K562 (cell line): ENCODE measurements at regions not wholly inside any gene's neighbourhood (a gene's known extent, or its start where the extent isn't known, plus 50 kb on each side); places are given as distances from the start of the nearest gene placed in this dataset.

ENCODE experiments used
- ATAC-seq: fragments of 200-7000 bp; cut with Tn5 transposase; 3 replicates; pipeline ENCODE4 v1.9.1; 2020; ENCODE audit warnings: moderate library complexity
- BruUV-seq: library from RNA; stranded (reverse); fragments of 400-500 nt; replicated peaks from 2 replicates; lab custom pipeline; 2021; lab: Mats Ljungman, UMichigan
- CTCF ChIA-PET: fragments of 300-600 bp; formaldehyde crosslinking; extraction: SDS; loops from one replicate; lab custom pipeline; 2021; ENCODE audit warnings: low intra/inter-chr PET ratio; lab: Yijun Ruan, JAX
- POLR2A ChIA-PET: fragments of 300-600, 350-650 bp; sonication (Branson Sonifier 250); formaldehyde crosslinking; extraction: SDS; loops from one replicate; lab custom pipeline; 2021; ENCODE audit warnings: antibody characterized with exemption, inconsistent platforms; lab: Yijun Ruan, JAX
- DNase-seq, 4 experiments: peaks; one replicate each; pipeline versions ENCODE4 v3.0.0 to v3.0.0-alpha.2; 2011 to 2018; ENCODE audit warnings: low spot score in 3 of 4, mixed read lengths in 3 of 4; ENCODE audit errors: extremely low read depth in 1 of 4
- FAIRE-seq: peaks from 2 replicates; lab custom pipeline; 2011; peaks lifted over from hg19 to GRCh38; lab: Jason Lieb, UNC
- H2AFZ ChIP-seq: 2 replicates; pipeline ENCODE4 v1.6.0; 2011; ENCODE audit warnings: low read depth, low read length, control low read depth, inconsistent platforms
- H3K27ac ChIP-seq: fragments of 200-600 bp; 3 replicates; pipeline ENCODE4 v1.8.0; 2011; ENCODE audit warnings: low read depth, mild to moderate bottlenecking, control low read depth, inconsistent platforms, low read length, moderate library complexity, mixed read lengths; ENCODE audit errors: extremely low read depth
- H3K27me3 ChIP-seq, 2 experiments: fragments of 300-600 bp in 1 of 2; 2 replicates in 1 of 2; 3 replicates in 1 of 2; pipeline versions ENCODE4 v1.6.0 to v1.8.0; 2011; ENCODE audit warnings: inconsistent platforms in 2 of 2, low read length in 2 of 2, mild to moderate bottlenecking in 1 of 2, mixed read lengths in 1 of 2, moderate library complexity in 1 of 2; ENCODE audit not compliant: control insufficient read depth in 2 of 2, insufficient read depth in 2 of 2
- H3K36me3 ChIP-seq: fragments of 300-600 bp; 3 replicates; pipeline ENCODE4 v1.8.0; 2011; ENCODE audit warnings: mild to moderate bottlenecking, low read length, inconsistent platforms; ENCODE audit not compliant: control insufficient read depth, insufficient read depth
- H3K4me1 ChIP-seq, 2 experiments: fragments of 200-600 bp in 1 of 2; replicated peaks in 1 of 2; 2 replicates in 1 of 2; 3 replicates in 1 of 2; pipeline versions ENCODE4 v1.5.1 to v1.8.0; 2011; ENCODE audit warnings: inconsistent platforms in 2 of 2, low read length in 2 of 2, mild to moderate bottlenecking in 1 of 2, mixed read lengths in 1 of 2, moderate library complexity in 1 of 2; ENCODE audit not compliant: control insufficient read depth in 2 of 2, insufficient read depth in 2 of 2
- H3K4me2 ChIP-seq: 2 replicates; pipeline ENCODE4 v1.6.1; 2011; ENCODE audit warnings: low read length, control low read depth, inconsistent platforms, mixed read lengths; ENCODE audit not compliant: insufficient read depth
- H3K4me3 ChIP-seq: fragments of 200-600 bp; sonication (generic), shearing (Covaris generic); 2 replicates; pipeline ENCODE4 v1.5.1; 2016; ENCODE audit warnings: control low read depth, inconsistent platforms
- H3K79me2 ChIP-seq: fragments of 200-600 bp; 3 replicates; pipeline ENCODE4 v1.8.0; 2011; ENCODE audit warnings: low read length, inconsistent platforms; ENCODE audit not compliant: control insufficient read depth, insufficient read depth
- H3K9ac ChIP-seq, 2 experiments: 2 replicates each; pipeline versions ENCODE4 v1.6.0 to v1.6.1; 2011; ENCODE audit warnings: low read depth in 2 of 2, low read length in 2 of 2, control low read depth in 1 of 2, inconsistent platforms in 1 of 2, mild to moderate bottlenecking in 1 of 2, mixed read lengths in 1 of 2; ENCODE audit not compliant: insufficient read depth in 1 of 2
- H3K9me1 ChIP-seq: one replicate; pipeline ENCODE4 v1.6.0; 2011; ENCODE audit warnings: inconsistent platforms, mild to moderate bottlenecking, low read length, moderate library complexity; ENCODE audit not compliant: control insufficient read depth, insufficient read depth
- H3K9me3 ChIP-seq: replicated peaks from 2 replicates; pipeline ENCODE4 v1.5.1; 2011; ENCODE audit warnings: low read depth, low read length, inconsistent platforms; ENCODE audit not compliant: control insufficient read depth, insufficient read depth
- H4K20me1 ChIP-seq: replicated peaks from 2 replicates; pipeline ENCODE4 v1.6.1; 2011; ENCODE audit warnings: low read length, inconsistent platforms, mixed read lengths; ENCODE audit not compliant: control insufficient read depth, insufficient read depth
- ARID3B ChIP-seq: fragments of 250-450 bp; sonication (Bioruptor Pico); IDR thresholded peaks from 2 replicates; pipeline ENCODE4 v1.4.0; 2020; ENCODE audit warnings: borderline replicate concordance
- ATF3 ChIP-seq, 2 experiments: fragments of 450-650 bp in 1 of 2; sonication (generic) in 1 of 2; formaldehyde crosslinking in 1 of 2; IDR thresholded peaks in 1 of 2; conservative IDR thresholded peaks in 1 of 2; 2 replicates each; pipeline versions ENCODE4 v1.6.1 to v1.8.1; 2016 to 2023; ENCODE audit warnings: mild to moderate bottlenecking in 2 of 2, moderate library complexity in 2 of 2, inconsistent platforms in 1 of 2, missing genetic modification reagents in 1 of 2
- ERF ChIP-seq: fragments of 450-650 bp; formaldehyde crosslinking; IDR thresholded peaks from 2 replicates; pipeline ENCODE4 v1.4.0; 2020; ENCODE audit warnings: mild to moderate bottlenecking, mixed read lengths
- HCFC1 ChIP-seq: IDR thresholded peaks from 2 replicates; pipeline ENCODE4 v1.6.1; 2012; ENCODE audit warnings: low read depth, low read length, improper control_type of control experiment
- HDAC1 ChIP-seq, 2 experiments: fragments of 450-650 bp; IDR thresholded peaks; 2 replicates each; pipeline ENCODE4 v1.6.1; 2016 to 2017; ENCODE audit warnings: inconsistent platforms in 1 of 2, mild to moderate bottlenecking in 1 of 2, moderate library complexity in 1 of 2
- HMG20B ChIP-seq: fragments of 250-450 bp; sonication (Bioruptor Pico); IDR thresholded peaks from 2 replicates; pipeline ENCODE4 v1.5.0; 2021; ENCODE audit warnings: mild to moderate bottlenecking
- HOMEZ ChIP-seq: fragments of 250-450 bp; sonication (Bioruptor Pico); IDR thresholded peaks from 2 replicates; pipeline ENCODE4 v1.4.0; 2020; ENCODE audit warnings: mild to moderate bottlenecking, moderate library complexity
- NEUROD1 ChIP-seq: fragments of 150-350 bp; IDR thresholded peaks from 2 replicates; pipeline ENCODE4 v1.6.1; 2014; ENCODE audit warnings: borderline replicate concordance, low read length, low read depth; ENCODE audit not compliant: partially characterized antibody
- NKRF ChIP-seq: fragments of 450-650 bp; IDR thresholded peaks from 2 replicates; pipeline ENCODE4 v1.6.1; 2016; ENCODE audit warnings: borderline replicate concordance
- PTRF ChIP-seq: fragments of 450-650 bp; IDR thresholded peaks from 2 replicates; pipeline ENCODE4 v1.6.1; 2016; ENCODE audit warnings: mild to moderate bottlenecking, missing genetic modification characterization, missing compliant biosample characterization
- RFX5 ChIP-seq: IDR thresholded peaks from 2 replicates; pipeline ENCODE4 v1.6.1; 2011; ENCODE audit warnings: low read depth, mild to moderate bottlenecking, improper control_type of control experiment, low read length
- TEAD2 ChIP-seq: fragments of 450-650 bp; IDR thresholded peaks from 2 replicates; pipeline ENCODE4 v1.6.1; 2016; ENCODE audit warnings: missing genetic modification characterization, control low read depth, missing compliant biosample characterization
- ZBTB49 ChIP-seq: sonication (generic); formaldehyde crosslinking; IDR thresholded peaks from 2 replicates; pipeline ENCODE4 v1.8.0; 2022; ENCODE audit warnings: missing genetic modification reagents, mild to moderate bottlenecking, borderline replicate concordance
- ZNF282 ChIP-seq: sonication (generic); formaldehyde crosslinking; IDR thresholded peaks from 2 replicates; pipeline ENCODE4 v1.8.1; 2023; ENCODE audit warnings: missing genetic modification reagents
- ZNF57 ChIP-seq: fragments of 450-650 bp; formaldehyde crosslinking; IDR thresholded peaks from 2 replicates; pipeline ENCODE4 v1.4.0; 2020; ENCODE audit warnings: mild to moderate bottlenecking, moderate library complexity
- in situ Hi-C: fragments of 300-500 bp; cut with MboI; formaldehyde crosslinking; loops from 4 replicates; pipeline ENCODE4 v1.15.0; 2018; ENCODE audit warnings: inconsistent platforms, mixed read lengths
- intact Hi-C: fragments of 100-400 bp; cut with micrococcal nuclease; formaldehyde crosslinking; loops from 2 replicates; pipeline ENCODE4 v1.14.2; 2022

- no peaks in the 10 kb centered on the region for H3K9me1 ChIP-seq
- no peaks in the 10 kb centered on the region for H3K4me1 ChIP-seq
- H3K27ac ChIP-seq, result no peak overlapping the region
- H3K9me3 ChIP-seq, result peaks cover 3% of the 10 kb centered on the region; the same call in 1 of the 2 replicates
- no TSS peak for BruUV-seq
- ATAC-seq (no peak), DNase-seq (peak in 1 of 4 experiments; percentile 4), FAIRE-seq (no peak)
- no peak overlapping the region for H3K4me3 ChIP-seq
- intact Hi-C loops (loop anchor here (10.0 kb wide), 1 partner anchor 585 kb away; no protein-coding TSS in a partner anchor), in situ Hi-C loops (no loop called here)
- H2AFZ ChIP-seq, result no peak overlapping the region
- ChIA-PET CTCF (no interaction called here), POLR2A (no interaction called here)
- no peaks in the 10 kb centered on the region for H3K79me2 ChIP-seq
- H3K9ac ChIP-seq, result no peak overlapping the region
- no peak for TF ChIP-seq ARID3B
- TF ChIP-seq HOMEZ (CRISPR knock-in tag), result no peak
- no peak for TF ChIP-seq TEAD2
- no peak for TF ChIP-seq ATF3 (IDR thresholded peaks at IDR 0.05)
- TF ChIP-seq ATF3 (CRISPR knock-in tag; conservative IDR thresholded peaks at IDR 0.05), result no peak
- no peak for TF ChIP-seq NKRF
- TF ChIP-seq HDAC1 (IDR thresholded peaks at IDR 0.05), result no peak
- no peak for TF ChIP-seq HMG20B (CRISPR knock-in tag)
- TF ChIP-seq PTRF (tag), result no peak
- TF ChIP-seq ZNF282, result no peak
- no peak for TF ChIP-seq ZNF57 (CRISPR knock-in tag)
- TF ChIP-seq ERF (CRISPR knock-in tag), result no peak
- no peak for TF ChIP-seq ZBTB49
- no peak for TF ChIP-seq RFX5
- TF ChIP-seq NEUROD1, result no peak
- no peak for TF ChIP-seq HCFC1
- no peaks in the 10 kb centered on the region for H3K27me3 ChIP-seq
- no peak overlapping the region for H3K4me2 ChIP-seq
- no peaks in the 10 kb centered on the region for H4K20me1 ChIP-seq
- no peaks in the 10 kb centered on the region for H3K36me3 ChIP-seq
These were observed 504.3 kb downstream of the FAM181B start for GRCh38 chr11:82229341-82229740.
